ENCODE measurements at regions not wholly inside any gene's neighbourhood (a gene's known extent, or its start where the extent isn't known, plus 50 kb on each side); places are given as distances from the start of the nearest gene placed in this dataset.

GRCh38 chr3:88267441-88267840 is 117.7 kb downstream of the C3orf38 start:
- TF ChIP-seq CTCF (conservative IDR thresholded peaks at IDR 0.05 in 1 of 2, IDR thresholded peaks at IDR 0.05 in 1 of 2; ENCODE audit: extremely low read depth in 1 of 2, insufficient read depth in 1 of 2, low read depth in 1 of 2, low read length in 2 of 2) (no peak), EZH2 (IDR thresholded peaks at IDR 0.05; ENCODE audit: borderline replicate concordance, low read length) (no peak)

All from mammary epithelial cell (primary cell).